ENCODE measurements at regions not wholly inside any gene's neighbourhood (a gene's known extent, or its start where the extent isn't known, plus 50 kb on each side); places are given as distances from the start of the nearest gene placed in this dataset.

DNA sequence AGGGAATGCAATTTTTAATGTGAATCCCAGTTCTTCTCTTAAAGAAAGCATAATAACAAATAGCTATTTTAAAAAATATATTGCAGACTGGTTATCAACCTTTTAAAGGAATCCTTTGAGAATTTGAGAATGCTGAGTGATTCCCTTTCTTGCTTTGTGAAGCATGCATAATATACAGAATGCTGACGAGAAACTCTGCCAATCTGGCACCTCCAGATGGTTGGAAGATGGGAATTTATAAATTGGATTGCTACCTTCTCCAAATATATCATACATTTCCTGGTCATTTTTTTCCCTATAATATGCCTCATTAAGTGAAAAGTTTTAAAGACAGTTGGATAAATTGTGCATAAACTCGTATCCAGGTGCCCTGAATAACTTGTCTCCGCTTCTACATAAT is 333.9 kb upstream of the ARPP21 start:
- TF ChIP-seq POLR2A (IDR thresholded peaks at IDR 0.05; ENCODE audit: low read depth, low read length) (no peak), POLR2AphosphoS5 (IDR thresholded peaks at IDR 0.05; ENCODE audit: low read depth, low read length) (no peak), TAF1 (IDR thresholded peaks at IDR 0.05; ENCODE audit: low read depth, low read length) (no peak)
